ENCODE measurements at regions not wholly inside any gene's neighbourhood (a gene's known extent, or its start where the extent isn't known, plus 50 kb on each side); places are given as distances from the start of the nearest gene placed in this dataset.

GRCh38 chr15:29920515-29920914, 98.2 kb upstream of the TJP1 start:
- H4K20me1 ChIP-seq (ENCODE audit: insufficient read depth, low read length) = 0 out of 2 replicates have a peak, but pooled peaks cover 3% of the 10 kb centered on the region
- H3K27ac ChIP-seq (ENCODE audit: extremely low read length, insufficient read depth, low read length) = no peak overlapping the region
- CTCF ChIA-PET (ENCODE audit: low intra/inter-chr PET ratio, low total read pairs) = no interaction called here
- TF ChIP-seq ARID3A (IDR thresholded peaks at IDR 0.05; ENCODE audit: low read depth, low read length) (no peak), ZNF343 (CRISPR knock-in tag; IDR thresholded peaks at IDR 0.05) (no peak), ZMYM3 (CRISPR knock-in tag; IDR thresholded peaks at IDR 0.05) (no peak), EHMT2 (IDR thresholded peaks at IDR 0.05; ENCODE audit: borderline replicate concordance, low read depth, low read length) (no peak), ZFP62 (CRISPR knock-in tag; IDR thresholded peaks at IDR 0.05) (no peak), NFYC (CRISPR knock-in tag; IDR thresholded peaks at IDR 0.05) (no peak), ZFY (CRISPR knock-in tag; IDR thresholded peaks at IDR 0.05) (no peak)
- no peaks in the 10 kb centered on the region for H3K9me3 ChIP-seq (ENCODE audit: low read length)
- POLR2A ChIA-PET = no interaction called here
- no peak for DNase-seq (ENCODE audit: low spot score)
- intact Hi-C loops (cut with micrococcal nuclease; ENCODE audit: unreplicated experiment) (no loop called here), in situ Hi-C loops (cut with HindIII; ENCODE audit: extremely low pct_ligation_motif_present, low pct_unique_long_range_greater_than_20kb) (loop anchor here (5.0 kb wide), 2 partner anchors 173 to 248 kb away; no protein-coding TSS in a partner anchor)
- no peak overlapping the region for H3K9ac ChIP-seq (ENCODE audit: insufficient read depth, low read depth, low read length)
- no peak overlapping the region for H2AFZ ChIP-seq (ENCODE audit: low read length)
- H3K4me2 ChIP-seq (ENCODE audit: low read depth, low read length) = no peak overlapping the region
- H3K4me1 ChIP-seq (ENCODE audit: insufficient read depth, low read length) = peaks cover 16% of the 10 kb centered on the region
- no peak for FAIRE-seq
- BruUV-seq (replicated peaks) = no TSS peak
- H3K79me2 ChIP-seq (ENCODE audit: insufficient read depth, low read length) = no peaks in the 10 kb centered on the region
- no peak overlapping the region for H3K4me3 ChIP-seq (replicated peaks in 1 of 3; ENCODE audit: insufficient read depth in 1 of 3, low read depth in 2 of 3, low read length in 3 of 3)
- no peak for ATAC-seq
- H3K27me3 ChIP-seq (ENCODE audit: control insufficient read depth in 1 of 2, insufficient read depth in 2 of 2, low read length in 2 of 2) = no peaks in the 10 kb centered on the region
- 34% methylated on average over 12 of the region's 12 CpGs for WGBS (ENCODE audit: low lambda C conversion rate)
- no peaks in the 10 kb centered on the region for H3K36me3 ChIP-seq (replicated peaks in 1 of 2; ENCODE audit: control insufficient read depth in 1 of 2, insufficient read depth in 2 of 2, low read length in 2 of 2)

GRCh38 chr15:29919380-29919881, 97.2 kb upstream of the TJP1 start:
- H3K9me3 ChIP-seq (ENCODE audit: low read length) = no peaks in the 10 kb centered on the region
- H3K4me2 ChIP-seq (ENCODE audit: low read depth, low read length) = no peak overlapping the region
- no peaks in the 10 kb centered on the region for H3K79me2 ChIP-seq (ENCODE audit: insufficient read depth, low read length)
- BruUV-seq (replicated peaks) = no TSS peak
- POLR2A ChIA-PET = no interaction called here
- 0 out of 2 replicates have a peak, but pooled peaks cover 3% of the 10 kb centered on the region for H4K20me1 ChIP-seq (ENCODE audit: insufficient read depth, low read length)
- ATAC-seq = no peak
- H3K4me3 ChIP-seq (replicated peaks in 1 of 3; ENCODE audit: insufficient read depth in 1 of 3, low read depth in 2 of 3, low read length in 3 of 3) = no peak overlapping the region
- H3K9ac ChIP-seq (ENCODE audit: insufficient read depth, low read depth, low read length) = no peak overlapping the region
- no peak for FAIRE-seq
- no peak overlapping the region for H3K27ac ChIP-seq (ENCODE audit: extremely low read length, insufficient read depth, low read length)
- WGBS (ENCODE audit: low lambda C conversion rate) = 44% methylated on average over 2 of the region's 2 CpGs
- H3K36me3 ChIP-seq (replicated peaks in 1 of 2; ENCODE audit: control insufficient read depth in 1 of 2, insufficient read depth in 2 of 2, low read length in 2 of 2) = no peaks in the 10 kb centered on the region
- no peak overlapping the region for H2AFZ ChIP-seq (ENCODE audit: low read length)
- H3K27me3 ChIP-seq (ENCODE audit: control insufficient read depth in 1 of 2, insufficient read depth in 2 of 2, low read length in 2 of 2) = no peaks in the 10 kb centered on the region
- in situ Hi-C loops (cut with HindIII; ENCODE audit: extremely low pct_ligation_motif_present, low pct_unique_long_range_greater_than_20kb) (no loop called here), intact Hi-C loops (cut with micrococcal nuclease; ENCODE audit: unreplicated experiment) (no loop called here)
- peaks cover 5% of the 10 kb centered on the region for H3K4me1 ChIP-seq (ENCODE audit: insufficient read depth, low read length)
- no peak for DNase-seq (ENCODE audit: low spot score)
- CTCF ChIA-PET (ENCODE audit: low intra/inter-chr PET ratio, low total read pairs) = no interaction called here
- TF ChIP-seq ZNF772 (CRISPR knock-in tag; IDR thresholded peaks at IDR 0.05) (no peak), U2AF2 (IDR thresholded peaks at IDR 0.05; ENCODE audit: low read depth, low read length) (no peak), ZNF672 (CRISPR knock-in tag; IDR thresholded peaks at IDR 0.05) (no peak), ARID3A (IDR thresholded peaks at IDR 0.05; ENCODE audit: low read depth, low read length) (no peak), TAF1 (CRISPR knock-in tag; IDR thresholded peaks at IDR 0.05) (no peak), PAX8 (CRISPR knock-in tag; IDR thresholded peaks at IDR 0.05; ENCODE audit: borderline replicate concordance) (no peak), KLF9 (CRISPR knock-in tag; IDR thresholded peaks at IDR 0.05; ENCODE audit: low read depth) (no peak), NFYB (CRISPR knock-in tag; IDR thresholded peaks at IDR 0.05) (no peak), ZC3H4 (CRISPR knock-in tag; IDR thresholded peaks at IDR 0.05; ENCODE audit: borderline replicate concordance) (no peak), ATF7 (IDR thresholded peaks at IDR 0.05) (no peak), ATF7 (CRISPR knock-in tag; IDR thresholded peaks at IDR 0.05) (no peak), CBX5 (CRISPR knock-in tag; IDR thresholded peaks at IDR 0.05; ENCODE audit: borderline replicate concordance) (no peak)
